ENCODE measurements at regions not wholly inside any gene's neighbourhood (a gene's known extent, or its start where the extent isn't known, plus 50 kb on each side); places are given as distances from the start of the nearest gene placed in this dataset.

DNA sequence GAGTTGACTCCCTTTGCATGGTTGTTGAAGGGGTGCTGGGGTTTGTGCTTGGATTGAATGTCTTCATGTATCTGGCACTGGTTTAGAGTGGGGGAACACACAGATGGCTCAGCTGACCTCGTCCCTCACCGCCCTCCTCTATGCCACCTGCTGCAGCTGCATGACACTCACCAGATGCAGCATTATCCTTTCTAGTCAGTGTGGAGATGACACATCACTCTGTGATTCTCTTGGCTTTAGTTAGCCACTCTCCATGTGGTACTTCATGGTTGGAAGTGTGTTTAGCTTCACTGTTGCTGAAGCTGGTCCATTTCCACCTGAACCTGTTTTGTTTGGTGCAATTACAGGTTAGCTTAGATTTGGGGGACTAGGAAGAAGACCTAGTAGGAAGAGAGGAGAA is 56.3 kb upstream of the BMPER start:
- TF ChIP-seq, protein P1, sequence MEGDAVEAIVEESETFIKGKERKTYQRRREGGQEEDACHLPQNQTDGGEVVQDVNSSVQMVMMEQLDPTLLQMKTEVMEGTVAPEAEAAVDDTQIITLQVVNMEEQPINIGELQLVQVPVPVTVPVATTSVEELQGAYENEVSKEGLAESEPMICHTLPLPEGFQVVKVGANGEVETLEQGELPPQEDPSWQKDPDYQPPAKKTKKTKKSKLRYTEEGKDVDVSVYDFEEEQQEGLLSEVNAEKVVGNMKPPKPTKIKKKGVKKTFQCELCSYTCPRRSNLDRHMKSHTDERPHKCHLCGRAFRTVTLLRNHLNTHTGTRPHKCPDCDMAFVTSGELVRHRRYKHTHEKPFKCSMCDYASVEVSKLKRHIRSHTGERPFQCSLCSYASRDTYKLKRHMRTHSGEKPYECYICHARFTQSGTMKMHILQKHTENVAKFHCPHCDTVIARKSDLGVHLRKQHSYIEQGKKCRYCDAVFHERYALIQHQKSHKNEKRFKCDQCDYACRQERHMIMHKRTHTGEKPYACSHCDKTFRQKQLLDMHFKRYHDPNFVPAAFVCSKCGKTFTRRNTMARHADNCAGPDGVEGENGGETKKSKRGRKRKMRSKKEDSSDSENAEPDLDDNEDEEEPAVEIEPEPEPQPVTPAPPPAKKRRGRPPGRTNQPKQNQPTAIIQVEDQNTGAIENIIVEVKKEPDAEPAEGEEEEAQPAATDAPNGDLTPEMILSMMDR (IDR thresholded peaks at IDR 0.05): no peak
- TF ChIP-seq POLR2A (IDR thresholded peaks at IDR 0.05) (no peak), POLR2AphosphoS5 (IDR thresholded peaks at IDR 0.05) (no peak)

Measured in suprapubic skin (tissue), 4 donors.